ENCODE measurements at regions not wholly inside any gene's neighbourhood (a gene's known extent, or its start where the extent isn't known, plus 50 kb on each side); places are given as distances from the start of the nearest gene placed in this dataset.

DNA sequence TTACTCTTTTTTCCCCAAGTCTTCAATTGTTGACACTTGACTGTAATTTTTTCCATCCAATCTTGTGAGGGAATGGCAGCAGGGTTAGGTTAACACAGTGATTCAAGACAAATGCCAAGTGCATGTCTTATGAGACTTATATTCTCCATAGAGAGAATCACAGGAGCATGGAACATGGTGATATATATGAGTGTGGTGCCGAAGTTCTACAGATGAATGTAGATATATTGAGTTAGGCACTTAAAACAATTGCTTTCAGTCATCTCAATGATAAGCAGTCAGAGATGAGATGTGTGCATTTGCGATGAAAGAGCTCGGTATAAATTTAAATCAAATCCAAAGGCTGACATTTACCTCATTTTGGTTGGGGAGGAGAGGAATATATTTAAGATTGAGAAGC, 211.2 kb downstream of the CDH10 start:
- DNase-seq (ENCODE audit: low read depth in 2 of 2): no peak
- TF ChIP-seq, protein P1, sequence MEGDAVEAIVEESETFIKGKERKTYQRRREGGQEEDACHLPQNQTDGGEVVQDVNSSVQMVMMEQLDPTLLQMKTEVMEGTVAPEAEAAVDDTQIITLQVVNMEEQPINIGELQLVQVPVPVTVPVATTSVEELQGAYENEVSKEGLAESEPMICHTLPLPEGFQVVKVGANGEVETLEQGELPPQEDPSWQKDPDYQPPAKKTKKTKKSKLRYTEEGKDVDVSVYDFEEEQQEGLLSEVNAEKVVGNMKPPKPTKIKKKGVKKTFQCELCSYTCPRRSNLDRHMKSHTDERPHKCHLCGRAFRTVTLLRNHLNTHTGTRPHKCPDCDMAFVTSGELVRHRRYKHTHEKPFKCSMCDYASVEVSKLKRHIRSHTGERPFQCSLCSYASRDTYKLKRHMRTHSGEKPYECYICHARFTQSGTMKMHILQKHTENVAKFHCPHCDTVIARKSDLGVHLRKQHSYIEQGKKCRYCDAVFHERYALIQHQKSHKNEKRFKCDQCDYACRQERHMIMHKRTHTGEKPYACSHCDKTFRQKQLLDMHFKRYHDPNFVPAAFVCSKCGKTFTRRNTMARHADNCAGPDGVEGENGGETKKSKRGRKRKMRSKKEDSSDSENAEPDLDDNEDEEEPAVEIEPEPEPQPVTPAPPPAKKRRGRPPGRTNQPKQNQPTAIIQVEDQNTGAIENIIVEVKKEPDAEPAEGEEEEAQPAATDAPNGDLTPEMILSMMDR (IDR thresholded peaks at IDR 0.05; ENCODE audit: low read depth, low read length): no peak

More for the DNA sequence above, 211.2 kb downstream of the CDH10 start:
- H3K4me3 ChIP-seq (replicated peaks in 1 of 2; ENCODE audit: low read depth in 2 of 2, low read length in 2 of 2): no peak overlapping the region

Measured in cardiac fibroblast (primary cell).